ENCODE measurements at regions not wholly inside any gene's neighbourhood (a gene's known extent, or its start where the extent isn't known, plus 50 kb on each side); places are given as distances from the start of the nearest gene placed in this dataset.
A peak's percentile ranks its signal among the peaks of the same experiment; 100 is the strongest.

DNA sequence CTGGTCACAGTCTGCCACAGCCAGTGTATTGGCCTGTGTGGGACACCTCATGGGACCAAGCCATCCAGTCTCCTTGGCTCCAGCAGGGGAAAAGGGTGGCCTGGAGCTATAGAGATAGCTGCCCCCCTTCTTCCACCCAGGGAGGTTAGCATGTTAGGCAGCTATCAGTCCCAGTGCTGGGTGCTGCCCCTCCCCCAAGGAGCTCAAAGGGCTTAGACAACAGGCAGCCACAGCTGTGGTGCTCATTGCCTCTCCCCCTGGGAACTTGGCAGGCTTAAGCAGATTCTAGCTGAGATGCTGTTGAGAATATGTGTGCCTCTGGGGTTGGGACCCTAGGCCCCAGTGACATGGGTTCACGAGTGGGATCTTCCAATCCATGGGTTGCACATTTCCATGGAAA is 226.0 kb upstream of the PTGER4 start:
- ATAC-seq (no peak), DNase-seq (no peak)
- no peaks in the 10 kb centered on the region for H3K36me3 ChIP-seq (ENCODE audit: low read depth)
- H3K4me3 ChIP-seq = no peak overlapping the region
- no peaks in the 10 kb centered on the region for H3K9me3 ChIP-seq
- H3K4me1 ChIP-seq (ENCODE audit: low read depth) = no peaks in the 10 kb centered on the region
- intact Hi-C loops (cut with DNase I, micrococcal nuclease) = no loop called here
- TF ChIP-seq, protein P1, sequence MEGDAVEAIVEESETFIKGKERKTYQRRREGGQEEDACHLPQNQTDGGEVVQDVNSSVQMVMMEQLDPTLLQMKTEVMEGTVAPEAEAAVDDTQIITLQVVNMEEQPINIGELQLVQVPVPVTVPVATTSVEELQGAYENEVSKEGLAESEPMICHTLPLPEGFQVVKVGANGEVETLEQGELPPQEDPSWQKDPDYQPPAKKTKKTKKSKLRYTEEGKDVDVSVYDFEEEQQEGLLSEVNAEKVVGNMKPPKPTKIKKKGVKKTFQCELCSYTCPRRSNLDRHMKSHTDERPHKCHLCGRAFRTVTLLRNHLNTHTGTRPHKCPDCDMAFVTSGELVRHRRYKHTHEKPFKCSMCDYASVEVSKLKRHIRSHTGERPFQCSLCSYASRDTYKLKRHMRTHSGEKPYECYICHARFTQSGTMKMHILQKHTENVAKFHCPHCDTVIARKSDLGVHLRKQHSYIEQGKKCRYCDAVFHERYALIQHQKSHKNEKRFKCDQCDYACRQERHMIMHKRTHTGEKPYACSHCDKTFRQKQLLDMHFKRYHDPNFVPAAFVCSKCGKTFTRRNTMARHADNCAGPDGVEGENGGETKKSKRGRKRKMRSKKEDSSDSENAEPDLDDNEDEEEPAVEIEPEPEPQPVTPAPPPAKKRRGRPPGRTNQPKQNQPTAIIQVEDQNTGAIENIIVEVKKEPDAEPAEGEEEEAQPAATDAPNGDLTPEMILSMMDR (IDR thresholded peaks at IDR 0.05) = no peak

DNA sequence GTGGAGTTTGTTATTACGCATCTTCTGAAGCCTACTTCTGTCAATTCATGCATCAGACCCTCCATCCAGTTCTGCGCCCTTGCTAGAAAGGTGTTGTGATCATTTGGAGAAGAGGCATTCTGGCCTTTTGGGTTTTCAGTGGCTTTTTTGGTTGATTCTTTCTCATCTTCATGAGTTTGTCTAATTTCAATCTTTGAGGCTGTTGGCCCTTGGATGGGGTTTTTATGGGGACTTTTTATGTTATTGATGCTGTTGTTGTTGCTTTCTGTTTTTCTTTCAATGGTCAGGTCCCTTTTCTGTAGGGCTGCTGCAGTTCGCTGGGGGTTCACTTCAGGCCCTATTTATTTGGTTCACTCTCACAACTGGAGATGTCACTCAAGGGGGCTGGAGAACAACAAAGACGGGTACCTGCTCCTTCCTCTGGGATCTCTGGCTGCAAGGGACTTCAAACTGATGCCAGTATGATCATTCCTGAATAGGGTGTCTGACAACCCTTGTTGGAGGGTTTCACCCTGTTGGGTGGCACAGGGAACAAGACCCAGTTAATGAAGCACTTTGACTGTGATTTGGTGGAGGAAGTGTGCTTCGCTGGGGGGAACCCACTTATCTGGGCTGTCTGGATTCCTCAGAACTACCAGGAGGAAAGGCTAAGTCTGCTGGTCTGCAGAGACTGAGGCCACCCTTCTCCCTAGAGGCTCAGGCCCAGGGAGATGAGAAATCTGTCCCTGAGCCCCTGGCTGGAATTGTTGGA is 226.7 kb upstream of the PTGER4 start:
- H3K4me3 ChIP-seq = no peak overlapping the region
- TF ChIP-seq, protein P1 (IDR thresholded peaks at IDR 0.05) = no peak
- H3K4me1 ChIP-seq (ENCODE audit: low read depth) = no peaks in the 10 kb centered on the region
- no peaks in the 10 kb centered on the region for H3K9me3 ChIP-seq
- ATAC-seq = no peak
- intact Hi-C loops (cut with DNase I, micrococcal nuclease) = no loop called here
- H3K36me3 ChIP-seq (ENCODE audit: low read depth) = no peaks in the 10 kb centered on the region
- no peak for DNase-seq

DNA sequence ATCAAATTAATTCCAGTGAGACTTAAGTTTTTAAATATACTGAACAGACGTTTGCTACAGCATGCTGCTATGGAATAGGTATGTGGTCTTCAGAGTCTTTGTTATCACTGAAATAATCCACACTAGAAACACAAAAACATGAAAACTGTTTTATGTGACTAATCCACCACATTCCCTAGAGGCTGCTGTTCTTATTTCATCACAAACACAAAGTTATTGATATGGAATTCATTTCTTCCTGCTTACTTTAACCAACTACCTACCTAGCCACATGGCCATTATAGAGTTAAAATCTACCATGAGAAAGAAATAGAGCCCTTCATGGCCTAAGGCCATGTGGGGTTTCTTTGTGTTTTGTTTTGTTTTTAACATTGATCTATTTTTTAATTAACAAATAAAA is 232.3 kb upstream of the PTGER4 start:
- peaks cover 5% of the 10 kb centered on the region for H3K9me3 ChIP-seq

DNA sequence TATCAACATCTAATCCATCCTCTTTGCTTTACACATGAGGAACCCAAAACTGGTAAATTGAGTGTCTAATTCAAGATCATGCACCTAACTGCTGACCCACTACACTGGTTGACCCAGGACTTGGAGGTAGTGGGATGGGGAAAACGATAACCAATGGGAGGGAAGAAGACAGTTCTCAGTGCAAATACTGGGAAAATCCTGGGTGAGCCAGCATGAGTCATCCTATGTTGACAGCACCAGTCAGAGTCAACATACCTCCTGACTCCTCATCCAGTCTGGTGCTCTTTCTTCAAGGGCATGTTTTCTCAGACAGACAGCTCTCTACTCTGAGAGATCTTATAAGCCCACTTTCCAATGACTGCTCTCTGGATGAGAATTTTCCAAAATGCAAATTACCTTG is 232.8 kb upstream of the PTGER4 start:
- intact Hi-C loops (cut with DNase I, micrococcal nuclease) = no loop called here
- TF ChIP-seq, protein P1 (IDR thresholded peaks at IDR 0.05) = no peak
- no peak for DNase-seq
- ATAC-seq = peak; percentile 88
- H3K9me3 ChIP-seq = peaks cover 5% of the 10 kb centered on the region
- no peak overlapping the region for H3K4me3 ChIP-seq
- H3K4me1 ChIP-seq (ENCODE audit: low read depth) = peaks cover 5% of the 10 kb centered on the region
- no peaks in the 10 kb centered on the region for H3K36me3 ChIP-seq (ENCODE audit: low read depth)

More for the DNA sequence above, 232.3 kb upstream of the PTGER4 start:
- no peak for DNase-seq
- intact Hi-C loops (cut with DNase I, micrococcal nuclease) = no loop called here
- H3K36me3 ChIP-seq (ENCODE audit: low read depth) = no peaks in the 10 kb centered on the region
- ATAC-seq = no peak
- no peak overlapping the region for H3K4me3 ChIP-seq
- peaks cover 4% of the 10 kb centered on the region for H3K4me1 ChIP-seq (ENCODE audit: low read depth)
- TF ChIP-seq, protein P1 (IDR thresholded peaks at IDR 0.05) = no peak

DNA sequence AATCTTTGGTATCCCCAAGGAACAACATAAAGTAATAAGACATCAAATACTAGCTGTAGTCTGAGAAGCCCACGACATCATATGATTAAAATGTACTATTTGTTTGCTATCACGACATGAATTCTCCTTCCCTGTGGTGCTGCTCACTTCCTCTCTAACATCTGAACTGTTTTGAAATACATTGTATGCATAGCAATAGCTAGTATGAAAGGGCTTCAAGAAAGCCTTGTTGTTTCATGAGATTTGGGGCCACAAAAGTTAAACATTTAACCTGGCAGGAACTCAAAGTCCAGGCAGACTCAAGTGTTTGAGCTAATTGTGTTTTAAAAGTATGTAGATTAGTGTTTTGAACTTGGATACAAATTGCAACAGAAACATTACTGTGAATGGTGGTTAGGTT is 237.4 kb upstream of the PTGER4 start:
- intact Hi-C loops (cut with DNase I, micrococcal nuclease) = loop anchor here in 1 of 2 donors (5.0 kb wide), 1 partner anchor 245 kb away; no protein-coding TSS in a partner anchor
- DNase-seq = peak in 1 of 3 donors; percentile 65

More for the DNA sequence above, 237.4 kb upstream of the PTGER4 start:
- ATAC-seq = peak; percentile 73
- Histone ChIP-seq H3K9me3 (peaks cover 5% of the 10 kb centered on the region), H3K4me1 (ENCODE audit: low read depth) (peaks cover 19% of the 10 kb centered on the region), H3K4me3 (peak overlapping the region; percentile 3), H3K36me3 (ENCODE audit: low read depth) (no peaks in the 10 kb centered on the region)
- TF ChIP-seq, protein P1 (IDR thresholded peaks at IDR 0.05) = no peak
